ENCODE measurements at regions not wholly inside any gene's neighbourhood (a gene's known extent, or its start where the extent isn't known, plus 50 kb on each side); places are given as distances from the start of the nearest gene placed in this dataset.

DNA sequence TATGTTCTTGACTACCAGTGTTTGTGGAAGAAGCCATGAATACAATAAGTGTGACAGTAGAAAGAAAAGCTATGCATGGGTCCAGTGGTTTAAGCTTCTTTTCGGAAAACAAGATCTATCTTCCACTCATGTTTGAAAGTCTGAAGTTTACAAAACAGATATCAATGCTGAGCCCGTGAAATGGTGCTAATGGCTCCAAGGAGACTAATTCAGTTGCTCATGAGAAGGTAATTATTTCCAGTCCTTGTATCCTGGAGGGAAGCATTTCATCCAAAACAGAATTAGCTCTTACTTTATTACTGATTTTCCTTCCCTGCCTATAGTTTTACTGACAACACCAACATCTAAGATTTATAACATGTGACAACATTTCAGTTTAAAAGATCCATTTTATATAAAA, 1364.9 kb downstream of the PCDH9 start:
- FAIRE-seq: no peak
- TF ChIP-seq, protein P1, sequence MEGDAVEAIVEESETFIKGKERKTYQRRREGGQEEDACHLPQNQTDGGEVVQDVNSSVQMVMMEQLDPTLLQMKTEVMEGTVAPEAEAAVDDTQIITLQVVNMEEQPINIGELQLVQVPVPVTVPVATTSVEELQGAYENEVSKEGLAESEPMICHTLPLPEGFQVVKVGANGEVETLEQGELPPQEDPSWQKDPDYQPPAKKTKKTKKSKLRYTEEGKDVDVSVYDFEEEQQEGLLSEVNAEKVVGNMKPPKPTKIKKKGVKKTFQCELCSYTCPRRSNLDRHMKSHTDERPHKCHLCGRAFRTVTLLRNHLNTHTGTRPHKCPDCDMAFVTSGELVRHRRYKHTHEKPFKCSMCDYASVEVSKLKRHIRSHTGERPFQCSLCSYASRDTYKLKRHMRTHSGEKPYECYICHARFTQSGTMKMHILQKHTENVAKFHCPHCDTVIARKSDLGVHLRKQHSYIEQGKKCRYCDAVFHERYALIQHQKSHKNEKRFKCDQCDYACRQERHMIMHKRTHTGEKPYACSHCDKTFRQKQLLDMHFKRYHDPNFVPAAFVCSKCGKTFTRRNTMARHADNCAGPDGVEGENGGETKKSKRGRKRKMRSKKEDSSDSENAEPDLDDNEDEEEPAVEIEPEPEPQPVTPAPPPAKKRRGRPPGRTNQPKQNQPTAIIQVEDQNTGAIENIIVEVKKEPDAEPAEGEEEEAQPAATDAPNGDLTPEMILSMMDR (IDR thresholded peaks at IDR 0.05; ENCODE audit: insufficient read depth, missing control alignments): no peak
- DNase-seq (ENCODE audit: insufficient read length, low spot score): no peak

DNA sequence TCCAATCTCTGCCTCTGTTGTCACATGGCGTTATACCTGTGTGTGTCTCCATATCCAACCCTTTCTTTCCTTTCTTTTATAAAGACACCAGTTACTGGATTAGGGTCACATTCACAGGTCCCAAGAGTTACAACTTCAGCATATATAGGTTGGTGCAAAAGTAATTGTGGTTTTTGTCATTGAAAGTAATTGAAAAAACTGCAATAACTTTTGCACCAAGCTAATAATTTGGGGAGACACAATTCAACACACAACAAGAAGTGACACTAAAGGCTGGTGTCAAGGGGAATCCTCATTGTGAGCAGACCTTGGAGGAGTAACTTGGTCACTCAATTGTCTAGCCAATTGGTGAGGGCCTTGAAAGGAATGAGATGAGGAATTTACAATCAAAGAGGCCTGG, 1366.1 kb downstream of the PCDH9 start:
- TF ChIP-seq, protein P1 (IDR thresholded peaks at IDR 0.05; ENCODE audit: insufficient read depth, missing control alignments): no peak
- FAIRE-seq (no peak), DNase-seq (ENCODE audit: insufficient read length, low spot score) (no peak)

DNA sequence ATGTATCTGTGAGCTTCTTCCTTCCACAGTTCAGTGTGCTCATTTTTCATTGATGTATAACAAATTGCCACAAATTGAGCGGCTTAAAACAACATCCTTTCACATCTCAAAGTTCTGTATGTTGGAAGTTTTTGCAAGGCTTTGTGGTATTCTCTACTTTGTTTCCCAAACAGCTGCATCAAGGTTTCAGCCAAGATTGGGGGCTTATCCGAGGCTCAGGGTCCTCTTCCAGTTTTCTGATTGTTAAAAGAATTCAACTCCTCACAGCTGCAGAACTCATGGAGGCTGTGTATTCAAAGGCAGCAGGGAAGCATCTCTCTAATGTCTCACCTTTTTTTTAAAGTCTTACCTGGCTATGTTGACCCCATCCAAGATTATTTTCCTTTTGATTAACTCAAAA, 1369.8 kb downstream of the PCDH9 start:
- TF ChIP-seq, protein P1 (IDR thresholded peaks at IDR 0.05; ENCODE audit: insufficient read depth, missing control alignments): no peak
- DNase-seq (ENCODE audit: insufficient read length, low spot score) (no peak), FAIRE-seq (no peak)

DNA sequence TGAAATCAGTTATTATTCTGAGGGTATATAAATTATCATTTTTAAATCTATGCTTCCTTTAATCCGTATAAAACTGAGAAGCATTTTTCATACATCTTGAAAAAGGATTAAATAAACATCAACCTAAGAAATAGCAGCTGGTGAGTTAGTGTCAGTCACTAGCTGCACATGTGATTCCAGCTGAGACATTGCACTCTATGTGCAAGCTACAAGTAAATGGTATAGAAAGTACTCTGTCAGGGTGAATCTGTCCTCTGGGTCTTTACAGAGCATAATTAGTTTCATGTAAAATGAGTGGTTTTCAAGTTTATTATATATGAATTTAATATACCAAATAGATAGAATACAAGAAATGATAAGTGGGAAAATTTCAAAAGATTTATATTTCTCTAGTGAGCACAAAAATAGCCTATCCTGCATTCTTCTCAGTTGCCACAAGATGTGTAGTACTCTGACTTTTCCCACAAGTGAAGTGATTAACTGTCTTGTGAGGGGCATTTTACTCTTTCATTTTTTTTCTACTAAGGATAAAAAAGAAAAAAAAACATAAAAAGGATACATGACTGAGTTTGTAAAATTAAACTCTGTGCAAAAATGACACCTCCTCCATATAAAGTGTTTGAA, 1372.1 kb downstream of the PCDH9 start:
- peak; percentile 11 for FAIRE-seq
- TF ChIP-seq, protein P1 (IDR thresholded peaks at IDR 0.05; ENCODE audit: insufficient read depth, missing control alignments): no peak
- no peak for DNase-seq (ENCODE audit: insufficient read length, low spot score)

DNA sequence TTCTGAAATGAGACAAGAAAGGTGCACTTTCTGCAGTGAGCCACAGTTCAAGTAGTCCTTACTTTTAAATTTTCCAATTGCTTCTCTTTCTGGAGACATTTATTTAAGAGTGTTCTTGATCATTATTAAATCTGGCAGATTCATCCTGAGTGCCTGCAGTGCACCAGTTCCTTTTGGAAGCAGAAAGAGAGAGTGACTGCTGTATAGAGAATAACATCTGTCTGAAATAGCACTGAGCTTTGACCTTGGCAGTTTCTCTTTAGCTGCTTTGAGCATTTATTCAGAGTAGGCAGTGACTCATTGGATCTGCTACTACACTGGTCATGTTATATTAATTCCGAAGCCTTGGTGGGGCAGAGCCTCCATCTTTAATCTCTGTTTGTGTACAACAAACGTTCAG, 1373.7 kb downstream of the PCDH9 start:
- TF ChIP-seq, protein P1 (IDR thresholded peaks at IDR 0.05; ENCODE audit: insufficient read depth, missing control alignments): no peak
- DNase-seq (ENCODE audit: insufficient read length, low spot score) (no peak), FAIRE-seq (no peak)

DNA sequence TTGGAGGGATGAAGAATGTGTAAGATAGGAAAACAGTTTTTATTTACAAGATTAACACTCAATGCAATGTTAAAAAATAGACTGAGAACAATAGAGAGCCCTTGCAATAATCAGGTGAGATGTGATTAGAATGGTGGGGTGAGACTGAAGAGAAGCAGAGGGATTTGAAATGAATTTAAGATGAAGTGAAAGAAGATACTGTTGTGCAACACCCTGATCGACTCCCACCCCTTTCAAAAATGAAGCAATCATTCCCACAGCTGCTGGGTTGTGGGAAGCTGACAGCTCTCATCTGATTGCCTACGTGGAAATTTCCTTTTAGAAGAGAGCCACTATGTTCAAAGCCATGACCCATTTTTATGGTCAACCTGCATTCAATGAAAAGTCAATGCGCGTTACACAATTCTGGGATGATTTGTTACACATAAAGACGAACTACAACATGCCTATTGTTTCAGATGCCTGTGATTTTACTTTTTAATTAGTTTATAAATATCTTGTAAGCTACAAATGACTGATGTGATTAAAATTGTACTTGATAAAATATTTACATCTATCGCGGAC, 1374.8 kb downstream of the PCDH9 start:
- DNase-seq (ENCODE audit: insufficient read length, low spot score): no peak
- no peak for FAIRE-seq
- TF ChIP-seq, protein P1 (IDR thresholded peaks at IDR 0.05; ENCODE audit: insufficient read depth, missing control alignments): no peak

DNA sequence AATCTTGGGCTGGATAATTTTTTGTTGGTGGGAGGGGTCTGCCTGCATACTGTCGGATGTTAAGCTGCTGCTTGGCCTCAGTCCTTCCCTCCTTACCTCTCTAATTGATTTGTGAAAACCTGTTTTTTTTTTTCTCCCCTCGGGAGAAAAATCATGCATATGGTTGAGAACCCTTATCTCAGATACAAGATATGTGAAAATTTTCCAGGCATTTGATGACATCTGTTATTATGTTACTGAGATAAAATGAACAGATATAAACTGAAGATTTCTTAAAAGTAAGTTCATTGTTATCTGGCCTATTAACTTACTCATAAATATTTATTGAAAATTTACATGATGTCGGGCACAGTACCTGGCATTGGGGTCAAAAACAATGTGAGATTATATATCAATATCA, 1375.7 kb downstream of the PCDH9 start:
- DNase-seq (ENCODE audit: insufficient read length, low spot score) (no peak), FAIRE-seq (no peak)
- TF ChIP-seq, protein P1 (IDR thresholded peaks at IDR 0.05; ENCODE audit: insufficient read depth, missing control alignments): no peak
